GM12878 (cell line): ENCODE measurements at regions not wholly inside any gene's neighbourhood (a gene's known extent, or its start where the extent isn't known, plus 50 kb on each side); places are given as distances from the start of the nearest gene placed in this dataset.

Source experiments
- ATAC-seq: fragments of 200-7000 bp; cut with Tn5 transposase; 3 replicates; pipeline ENCODE4 v1.9.1; 2020; ENCODE audit warnings: mild to moderate bottlenecking, moderate library complexity
- BruUV-seq: library from RNA; stranded (reverse); fragments of 400-500 nt; replicated peaks from 2 replicates; lab custom pipeline; 2021; lab: Mats Ljungman, UMichigan
- CTCF ChIA-PET: fragments of 300-600 bp; sonication (Branson Sonifier 250); formaldehyde crosslinking; extraction: SDS; loops from one replicate; lab custom pipeline; 2021; ENCODE audit warnings: inconsistent platforms; lab: Yijun Ruan, JAX
- POLR2A ChIA-PET: fragments of 350-600 bp; formaldehyde crosslinking; extraction: SDS; loops from one replicate; lab custom pipeline; 2021; ENCODE audit warnings: inconsistent platforms; lab: Charles Lee
- RAD21 ChIA-PET: fragments of 300-600 bp; sonication (Branson Sonifier 250); formaldehyde crosslinking; loops from one replicate; lab custom pipeline; 2023; ENCODE audit warnings: antibody characterized with exemption; ENCODE audit not compliant: unreplicated experiment; lab: Charles Lee
- SMC1A ChIA-PET: fragments of 300-600 bp; sonication (Branson Sonifier 250); formaldehyde crosslinking; loops from one replicate; lab custom pipeline; 2023; ENCODE audit not compliant: unreplicated experiment, uncharacterized antibody; lab: Charles Lee
- DNase-seq: peaks from one replicate; pipeline ENCODE4 v3.0.0-alpha.2; 2011; ENCODE audit warnings: low read depth, low spot score
- FAIRE-seq: peaks from 3 replicates; lab custom pipeline; 2011; peaks lifted over from hg19 to GRCh38; lab: Jason Lieb, UNC
- H2AFZ ChIP-seq: 2 replicates; pipeline ENCODE4 v1.6.0; 2011; ENCODE audit warnings: low read depth, low read length, control low read depth; ENCODE audit not compliant: control insufficient read depth
- H3K27ac ChIP-seq: 2 replicates; pipeline ENCODE4 v1.5.1; 2011; ENCODE audit warnings: control low read depth; ENCODE audit not compliant: control insufficient read depth, insufficient read depth
- H3K27me3 ChIP-seq, 2 experiments: replicated peaks in 1 of 2; 2 replicates each; pipeline versions ENCODE4 v1.6.0 to v1.6.1; 2011; ENCODE audit warnings: low read length in 1 of 2; ENCODE audit not compliant: control insufficient read depth in 2 of 2, insufficient read depth in 2 of 2
- H3K36me3 ChIP-seq, 2 experiments: 2 replicates each; pipeline ENCODE4 v1.5.1; 2011; ENCODE audit warnings: low read length in 1 of 2; ENCODE audit not compliant: control insufficient read depth in 2 of 2, insufficient read depth in 2 of 2
- H3K4me1 ChIP-seq: 2 replicates; pipeline ENCODE4 v1.6.1; 2011; ENCODE audit warnings: mild to moderate bottlenecking, low read length, moderate library complexity, mixed read lengths; ENCODE audit not compliant: control insufficient read depth, insufficient read depth
- H3K4me2 ChIP-seq: 2 replicates; pipeline ENCODE4 v1.6.0; 2011; ENCODE audit warnings: control low read depth; ENCODE audit not compliant: control insufficient read depth, insufficient read depth
- H3K4me3 ChIP-seq: fragments of 200-600 bp; sonication (generic); 2 replicates; pipeline ENCODE4 v1.5.1; 2016
- H3K79me2 ChIP-seq: 2 replicates; pipeline ENCODE4 v1.6.0; 2011; ENCODE audit warnings: low read length; ENCODE audit not compliant: control insufficient read depth, insufficient read depth
- H3K9ac ChIP-seq: 2 replicates; pipeline ENCODE4 v1.8.0; 2011; ENCODE audit warnings: low read length, control low read depth, mixed read lengths; ENCODE audit not compliant: control insufficient read depth, insufficient read depth
- H3K9me3 ChIP-seq: replicated peaks from 3 replicates; pipeline ENCODE4 v1.5.1; 2011; ENCODE audit warnings: mild to moderate bottlenecking, low read length; ENCODE audit not compliant: control insufficient read depth, insufficient read depth
- H4K20me1 ChIP-seq: 2 replicates; pipeline ENCODE4 v1.6.0; 2011; ENCODE audit not compliant: control insufficient read depth, insufficient read depth
- ATF2 ChIP-seq: IDR thresholded peaks from 2 replicates; pipeline ENCODE4 v1.6.1; 2012; ENCODE audit warnings: low read length, inconsistent platforms
- BRCA1 ChIP-seq: IDR thresholded peaks from 2 replicates; pipeline ENCODE4 v1.6.1; 2011; ENCODE audit warnings: low read depth, low read length, improper control_type of control experiment
- ELK1 ChIP-seq: IDR thresholded peaks from 2 replicates; pipeline ENCODE4 v1.6.1; 2012; ENCODE audit warnings: low read depth, low read length, improper control_type of control experiment
- LARP7 ChIP-seq: fragments of 450-650 bp; IDR thresholded peaks from 2 replicates; pipeline ENCODE4 v1.6.1; 2017; ENCODE audit warnings: mild to moderate bottlenecking
- MTA2 ChIP-seq: fragments of 450-650 bp; IDR thresholded peaks from 2 replicates; pipeline ENCODE4 v1.6.1; 2016; ENCODE audit warnings: low read depth, mild to moderate bottlenecking, moderate library complexity
- NR2F1 ChIP-seq: fragments of 450-650 bp; conservative IDR thresholded peaks from 2 replicates; pipeline ENCODE4 v1.6.1; 2017; ENCODE audit warnings: mild to moderate bottlenecking
- SMAD1 ChIP-seq: fragments of 450-650 bp; IDR thresholded peaks from 2 replicates; pipeline ENCODE4 v1.6.1; 2018; ENCODE audit warnings: mild to moderate bottlenecking, low read depth; ENCODE audit not compliant: partially characterized antibody
- TAF1 ChIP-seq: IDR thresholded peaks from 2 replicates; pipeline ENCODE4 v1.6.1; 2011; ENCODE audit warnings: mild to moderate bottlenecking, low read depth, low read length, borderline replicate concordance
- ZBTB4 ChIP-seq: fragments of 450-650 bp; formaldehyde crosslinking; IDR thresholded peaks from 2 replicates; pipeline ENCODE4 v1.4.0; 2022; ENCODE audit warnings: mild to moderate bottlenecking, moderate library complexity
- WGBS: methylation state at CpG from one replicate; pipeline ENCODE4 v1.1.6; 2016; ENCODE audit warnings: low lambda C conversion rate; ENCODE audit not compliant: insufficient replicate concordance, insufficient coverage; ENCODE audit errors: missing lambda C conversion rate; 5-methylcytosine and 5-hydroxymethylcytosine counted together
- in situ Hi-C: fragments of 300-500 bp; cut with MboI; formaldehyde crosslinking; loops from 9 replicates; pipeline ENCODE4 v1.14.3; 2018; ENCODE audit warnings: mixed read lengths
- intact Hi-C: fragments of 100-400 bp; cut with micrococcal nuclease; formaldehyde crosslinking; loops from one replicate; pipeline ENCODE4 v1.14.2; 2022; ENCODE audit not compliant: unreplicated experiment
- TF ChIP-seq, protein P1 (sequence below): fragments of 450-650 bp; IDR thresholded peaks from 2 replicates; pipeline ENCODE4 v1.6.1; 2014; ENCODE audit warnings: mild to moderate bottlenecking

DNA sequence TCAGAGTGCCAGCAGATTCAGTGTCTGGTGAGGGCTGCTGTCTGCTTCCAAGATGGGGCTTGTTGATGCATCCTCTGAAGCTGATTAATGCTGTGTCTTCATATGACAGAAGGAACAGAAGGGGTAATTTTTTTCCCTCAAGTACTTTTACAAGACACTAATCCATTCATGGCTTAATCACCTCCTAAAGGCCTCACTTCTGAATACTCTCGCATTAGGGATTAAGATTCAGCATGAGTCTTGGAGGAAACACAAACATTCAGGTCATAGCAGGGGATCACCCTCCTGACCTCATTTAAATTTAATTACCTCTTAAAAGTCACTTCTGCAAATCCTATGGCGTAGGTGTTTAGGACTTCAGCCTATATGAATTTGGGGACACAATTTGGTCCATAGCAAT is 1145.5 kb upstream of the PCDH10 start:
- TF ChIP-seq BRCA1 (no peak), SMAD1 (no peak)
- no TSS peak for BruUV-seq
- H3K36me3 ChIP-seq, result no peaks in the 10 kb centered on the region

DNA sequence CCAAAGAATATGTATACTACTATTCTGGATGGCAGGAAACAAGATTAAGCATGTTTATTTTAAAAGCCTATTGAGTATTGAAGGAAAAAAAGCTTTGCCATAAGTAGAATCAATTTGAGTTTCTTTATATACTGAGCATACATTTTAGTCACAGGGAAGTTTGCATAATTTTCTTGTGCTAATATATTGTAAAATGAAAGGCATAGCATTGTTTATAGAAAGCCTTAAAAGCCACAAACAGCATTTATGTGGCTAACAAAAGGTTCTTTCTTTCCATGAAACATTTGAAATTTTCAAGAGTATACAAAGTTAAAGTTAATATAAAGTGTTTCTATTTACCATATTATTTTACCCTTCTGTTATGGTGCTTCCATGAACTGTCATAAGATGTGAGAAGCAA is 1133.8 kb upstream of the PCDH10 start:
- BruUV-seq, result no TSS peak
- in situ Hi-C loops, result no loop called here
- CTCF ChIA-PET, result no interaction called here
- SMC1A ChIA-PET, result no interaction called here
- Histone ChIP-seq H3K27ac (no peak overlapping the region), H3K4me3 (no peak overlapping the region), H3K4me2 (no peak overlapping the region), H2AFZ (no peak overlapping the region), H3K36me3 (no peaks in the 10 kb centered on the region), H4K20me1 (no peaks in the 10 kb centered on the region), H3K9ac (no peak overlapping the region), H3K27me3 (no peaks in the 10 kb centered on the region), H3K79me2 (no peaks in the 10 kb centered on the region), H3K9me3 (no peaks in the 10 kb centered on the region), H3K4me1 (no peaks in the 10 kb centered on the region)
- intact Hi-C loops, result no loop called here
- RAD21 ChIA-PET, result no interaction called here
- ATAC-seq, result no peak
- no peak for DNase-seq
- POLR2A ChIA-PET, result no interaction called here
- no peak for FAIRE-seq
- TF ChIP-seq MTA2, result no peak
- TF ChIP-seq NR2F1, result no peak
- TF ChIP-seq TAF1, result no peak
- TF ChIP-seq, protein P1, sequence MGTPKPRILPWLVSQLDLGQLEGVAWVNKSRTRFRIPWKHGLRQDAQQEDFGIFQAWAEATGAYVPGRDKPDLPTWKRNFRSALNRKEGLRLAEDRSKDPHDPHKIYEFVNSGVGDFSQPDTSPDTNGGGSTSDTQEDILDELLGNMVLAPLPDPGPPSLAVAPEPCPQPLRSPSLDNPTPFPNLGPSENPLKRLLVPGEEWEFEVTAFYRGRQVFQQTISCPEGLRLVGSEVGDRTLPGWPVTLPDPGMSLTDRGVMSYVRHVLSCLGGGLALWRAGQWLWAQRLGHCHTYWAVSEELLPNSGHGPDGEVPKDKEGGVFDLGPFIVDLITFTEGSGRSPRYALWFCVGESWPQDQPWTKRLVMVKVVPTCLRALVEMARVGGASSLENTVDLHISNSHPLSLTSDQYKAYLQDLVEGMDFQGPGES, result no peak
- TF ChIP-seq ELK1, result no peak
- no peak for TF ChIP-seq ATF2
- TF ChIP-seq LARP7, result no peak
- TF ChIP-seq ZBTB4, result no peak

More for the DNA sequence above, 1145.5 kb upstream of the PCDH10 start:
- no peak overlapping the region for H3K27ac ChIP-seq
- WGBS, result 27% methylated on average over 2 of the region's 2 CpGs
- no peak overlapping the region for H2AFZ ChIP-seq
- in situ Hi-C loops (no loop called here), intact Hi-C loops (no loop called here)
- H3K79me2 ChIP-seq, result no peaks in the 10 kb centered on the region
- no peak for FAIRE-seq
- H4K20me1 ChIP-seq, result no peaks in the 10 kb centered on the region
- ChIA-PET POLR2A (no interaction called here), RAD21 (no interaction called here), CTCF (interaction anchor here (0.6 kb wide), 1 partner anchor 872 kb away, joined by 3 read pairs; no protein-coding TSS in a partner anchor), SMC1A (no interaction called here)
- no peaks in the 10 kb centered on the region for H3K9me3 ChIP-seq
- no peak overlapping the region for H3K9ac ChIP-seq
- ATAC-seq, result no peak
- H3K4me1 ChIP-seq, result no peaks in the 10 kb centered on the region
- no peak overlapping the region for H3K4me2 ChIP-seq
- H3K27me3 ChIP-seq, result no peaks in the 10 kb centered on the region
- no peak for DNase-seq
- H3K4me3 ChIP-seq, result no peak overlapping the region
